ENCODE measurements at regions not wholly inside any gene's neighbourhood (a gene's known extent, or its start where the extent isn't known, plus 50 kb on each side); places are given as distances from the start of the nearest gene placed in this dataset.

GRCh38 chr2:220513573-220514288 is 886.3 kb downstream of the SLC4A3 start:
- no peak for DNase-seq

- no peak for DNase-seq
These were observed 894.1 kb downstream of the SLC4A3 start for GRCh38 chr2:220521551-220521950.

- DNase-seq, result no peak
These were observed 900.8 kb downstream of the SLC4A3 start for GRCh38 chr2:220528180-220528675.

GRCh38 chr2:220531216-220531615 is 903.8 kb downstream of the SLC4A3 start:
- DNase-seq, result no peak

GRCh38 chr2:220533485-220533884 is 906.1 kb downstream of the SLC4A3 start:
- peak; percentile 46 for DNase-seq

- no peak for DNase-seq
These were observed 912.1 kb downstream of the SLC4A3 start for GRCh38 chr2:220539481-220539880.

- no peak for DNase-seq
These were observed 916.6 kb downstream of the SLC4A3 start for GRCh38 chr2:220544049-220544448.

- DNase-seq, result no peak
These were observed 923.7 kb downstream of the SLC4A3 start for GRCh38 chr2:220550995-220551700.

- DNase-seq, result no peak
These were observed 925.5 kb downstream of the SLC4A3 start for GRCh38 chr2:220552790-220553535.

- DNase-seq, result no peak
These were observed 928.7 kb downstream of the SLC4A3 start for GRCh38 chr2:220555961-220556630.

GRCh38 chr2:220556658-220557057 is 929.2 kb downstream of the SLC4A3 start:
- DNase-seq, result no peak

GRCh38 chr2:220560192-220560591 is 932.8 kb downstream of the SLC4A3 start:
- no peak for DNase-seq

GRCh38 chr2:220562375-220563140 is 935.1 kb downstream of the SLC4A3 start:
- no peak for DNase-seq

- no peak for DNase-seq
These were observed 940.9 kb downstream of the SLC4A3 start for GRCh38 chr2:220568296-220568695.

- DNase-seq, result no peak
These were observed 941.9 kb downstream of the SLC4A3 start for GRCh38 chr2:220569112-220569897.

- DNase-seq, result no peak
These were observed 945.0 kb downstream of the SLC4A3 start for GRCh38 chr2:220572385-220572784.

- DNase-seq, result no peak
These were observed 946.6 kb downstream of the SLC4A3 start for GRCh38 chr2:220574038-220574437.

- DNase-seq, result peak; percentile 4
These were observed 948.5 kb downstream of the SLC4A3 start for GRCh38 chr2:220575963-220576362.

- DNase-seq, result no peak
These were observed 952.0 kb downstream of the SLC4A3 start for GRCh38 chr2:220579452-220579851.

- no peak for DNase-seq
These were observed 952.7 kb downstream of the SLC4A3 start for GRCh38 chr2:220580113-220580512.

GRCh38 chr2:220583725-220584124 is 956.3 kb downstream of the SLC4A3 start:
- DNase-seq, result no peak
